LNCaP clone FGC (cell line): ENCODE measurements at regions not wholly inside any gene's neighbourhood (a gene's known extent, or its start where the extent isn't known, plus 50 kb on each side); places are given as distances from the start of the nearest gene placed in this dataset.

Experiments used
- DNase-seq: peaks from one replicate; pipeline ENCODE4 v3.0.0-alpha.2; 2011; ENCODE audit warnings: low read depth
- H3K4me3 ChIP-seq: 2 replicates; pipeline ENCODE4 v1.5.1; 2011; ENCODE audit warnings: mild to moderate bottlenecking, low read depth, low read length, control low read depth
- TF ChIP-seq, protein P1 (sequence below): IDR thresholded peaks from 2 replicates; pipeline ENCODE4 v1.5.1; 2012; ENCODE audit warnings: mild to moderate bottlenecking; ENCODE audit not compliant: control insufficient read depth, insufficient read depth; ENCODE audit errors: extremely low read depth

DNA sequence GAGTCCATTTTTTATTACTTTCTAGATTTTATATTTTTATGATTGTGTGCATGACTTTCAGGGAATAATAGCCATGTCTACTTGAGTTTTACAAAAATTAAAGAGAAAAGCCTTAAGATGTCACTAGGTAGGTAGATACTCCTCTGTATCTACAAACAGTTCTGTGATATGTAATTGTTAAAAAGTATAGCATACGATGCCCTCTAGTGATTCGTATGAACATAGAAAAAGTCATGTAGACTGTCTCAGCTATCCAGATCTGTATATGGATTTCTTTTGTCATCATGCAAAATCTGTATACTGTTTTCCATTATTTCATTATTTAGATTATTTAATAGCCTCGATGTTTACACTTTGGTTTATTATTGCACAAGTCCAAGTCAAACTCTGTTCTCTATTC, 856.6 kb downstream of the CENPC start:
- H3K4me3 ChIP-seq = no peak overlapping the region
- peak; percentile 32 for DNase-seq
- TF ChIP-seq, protein P1, sequence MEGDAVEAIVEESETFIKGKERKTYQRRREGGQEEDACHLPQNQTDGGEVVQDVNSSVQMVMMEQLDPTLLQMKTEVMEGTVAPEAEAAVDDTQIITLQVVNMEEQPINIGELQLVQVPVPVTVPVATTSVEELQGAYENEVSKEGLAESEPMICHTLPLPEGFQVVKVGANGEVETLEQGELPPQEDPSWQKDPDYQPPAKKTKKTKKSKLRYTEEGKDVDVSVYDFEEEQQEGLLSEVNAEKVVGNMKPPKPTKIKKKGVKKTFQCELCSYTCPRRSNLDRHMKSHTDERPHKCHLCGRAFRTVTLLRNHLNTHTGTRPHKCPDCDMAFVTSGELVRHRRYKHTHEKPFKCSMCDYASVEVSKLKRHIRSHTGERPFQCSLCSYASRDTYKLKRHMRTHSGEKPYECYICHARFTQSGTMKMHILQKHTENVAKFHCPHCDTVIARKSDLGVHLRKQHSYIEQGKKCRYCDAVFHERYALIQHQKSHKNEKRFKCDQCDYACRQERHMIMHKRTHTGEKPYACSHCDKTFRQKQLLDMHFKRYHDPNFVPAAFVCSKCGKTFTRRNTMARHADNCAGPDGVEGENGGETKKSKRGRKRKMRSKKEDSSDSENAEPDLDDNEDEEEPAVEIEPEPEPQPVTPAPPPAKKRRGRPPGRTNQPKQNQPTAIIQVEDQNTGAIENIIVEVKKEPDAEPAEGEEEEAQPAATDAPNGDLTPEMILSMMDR = peak; percentile 54

DNA sequence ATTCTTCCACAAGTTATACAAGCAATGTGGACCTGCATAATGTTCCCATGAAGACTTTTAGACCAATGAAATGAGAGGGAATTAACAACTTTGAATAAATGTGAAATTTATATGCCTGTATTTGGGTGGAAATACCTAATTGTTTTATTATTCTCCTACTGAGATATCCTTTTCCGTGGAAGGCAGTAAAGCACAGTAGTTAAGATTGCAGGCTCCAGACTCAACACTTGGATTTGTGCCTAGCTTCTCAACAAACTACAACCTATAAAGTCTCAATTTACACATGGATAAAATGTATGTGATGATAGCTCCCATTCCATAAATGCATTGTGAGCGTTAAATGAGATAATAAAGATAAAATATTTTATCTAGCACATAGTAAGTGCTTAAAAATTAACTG, 857.8 kb downstream of the CENPC start:
- DNase-seq = no peak
- H3K4me3 ChIP-seq = no peak overlapping the region
- TF ChIP-seq, protein P1 = no peak

DNA sequence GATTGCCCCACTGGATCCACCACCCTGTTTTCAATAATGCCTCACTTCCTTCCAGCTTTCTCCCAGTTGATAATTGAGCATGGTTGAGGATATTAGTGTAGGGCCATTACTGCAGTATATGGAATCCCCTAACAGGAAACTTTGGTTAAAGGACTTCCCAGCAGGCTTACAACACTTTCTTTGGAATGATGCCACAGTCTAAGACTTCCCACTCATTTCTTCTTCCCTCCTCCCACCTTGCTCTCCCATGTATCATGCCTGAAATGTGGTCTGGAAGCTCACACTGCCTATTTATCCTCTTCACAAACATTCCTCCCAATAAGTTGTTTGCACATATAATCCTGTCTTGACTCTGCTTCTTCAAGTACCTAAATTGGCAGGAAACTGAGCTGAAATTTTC, 863.3 kb downstream of the CENPC start:
- no peak for DNase-seq
- TF ChIP-seq, protein P1 = no peak
- H3K4me3 ChIP-seq = no peak overlapping the region

DNA sequence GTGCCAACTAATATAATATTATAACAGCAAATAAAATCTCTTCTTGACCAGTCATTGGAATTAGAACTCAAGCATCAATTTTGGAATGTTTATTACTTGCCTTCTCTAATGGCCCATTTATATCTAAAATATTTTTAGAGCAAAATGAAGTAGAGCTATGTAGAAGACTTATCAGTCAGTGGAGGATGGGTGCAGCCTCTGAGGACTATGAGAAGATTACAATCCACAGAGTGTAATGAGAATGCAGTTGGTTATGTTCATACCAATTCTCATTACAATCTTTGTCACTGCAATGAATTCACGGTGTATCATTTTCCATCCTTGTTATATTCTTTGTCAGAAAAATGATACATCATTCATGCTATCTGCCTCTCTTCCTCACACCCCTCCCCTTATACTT, 878.1 kb downstream of the CENPC start:
- H3K4me3 ChIP-seq = no peak overlapping the region
- TF ChIP-seq, protein P1 = no peak
- no peak for DNase-seq

DNA sequence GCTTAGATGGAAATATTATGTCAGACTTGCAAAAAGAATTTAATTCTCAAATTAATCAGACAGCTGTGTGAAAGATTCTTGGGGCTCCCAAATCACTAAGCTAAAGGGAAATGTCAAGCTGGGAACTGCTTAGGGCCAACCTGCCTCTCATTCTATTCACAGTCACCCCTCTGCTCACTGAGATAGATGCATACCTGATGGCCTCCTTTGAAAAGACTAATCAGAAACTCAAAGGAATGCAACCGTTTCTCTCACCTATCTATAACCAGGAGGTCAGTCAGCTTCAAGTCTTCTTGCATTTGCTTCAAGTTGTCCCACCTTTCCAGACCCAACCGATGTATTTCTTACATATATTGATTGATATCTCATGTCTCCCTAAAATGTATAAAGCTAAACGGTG, 882.7 kb downstream of the CENPC start:
- DNase-seq = no peak
- TF ChIP-seq, protein P1 = no peak
- no peak overlapping the region for H3K4me3 ChIP-seq

DNA sequence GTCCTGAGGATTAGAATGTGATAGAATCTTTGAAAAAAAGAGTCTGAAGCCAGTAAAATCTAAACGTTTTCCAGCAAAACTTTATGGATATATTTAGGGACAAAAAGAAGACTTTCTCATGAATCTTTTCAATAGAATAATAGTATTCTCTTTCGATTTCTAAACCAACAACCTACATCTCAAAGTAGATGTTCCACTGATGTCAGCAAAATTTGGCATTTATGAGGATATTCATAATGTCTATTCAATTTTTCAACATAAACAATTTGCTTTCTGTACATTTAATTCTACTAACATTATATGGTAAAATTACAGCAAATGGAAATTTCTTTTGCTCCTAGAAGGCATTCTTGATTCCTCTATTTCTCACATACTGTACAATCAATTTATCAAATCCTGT, 886.5 kb downstream of the CENPC start:
- TF ChIP-seq, protein P1 = no peak
- H3K4me3 ChIP-seq = no peak overlapping the region
- no peak for DNase-seq

DNA sequence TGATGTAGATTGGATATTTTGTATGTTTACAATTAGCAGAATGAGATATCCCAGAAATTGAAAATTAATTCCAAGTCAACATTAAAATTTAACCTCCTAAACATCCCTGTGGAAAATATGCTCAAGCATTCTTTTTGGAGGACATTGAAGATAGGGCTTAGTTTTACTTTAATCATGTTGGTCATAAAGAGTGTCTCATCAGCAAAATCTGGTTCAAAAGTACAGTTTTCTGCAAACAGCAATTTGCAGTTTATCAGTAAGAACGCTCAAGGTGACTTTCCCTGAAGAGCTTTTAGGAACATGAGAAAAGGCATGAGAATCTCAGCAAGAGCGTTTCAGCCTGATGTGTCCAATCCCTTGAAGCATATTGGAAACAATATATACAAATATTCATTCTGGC, 889.8 kb downstream of the CENPC start:
- no peak for DNase-seq
- TF ChIP-seq, protein P1 = no peak
- no peak overlapping the region for H3K4me3 ChIP-seq
